ENCODE measurements at regions not wholly inside any gene's neighbourhood (a gene's known extent, or its start where the extent isn't known, plus 50 kb on each side); places are given as distances from the start of the nearest gene placed in this dataset.

DNA sequence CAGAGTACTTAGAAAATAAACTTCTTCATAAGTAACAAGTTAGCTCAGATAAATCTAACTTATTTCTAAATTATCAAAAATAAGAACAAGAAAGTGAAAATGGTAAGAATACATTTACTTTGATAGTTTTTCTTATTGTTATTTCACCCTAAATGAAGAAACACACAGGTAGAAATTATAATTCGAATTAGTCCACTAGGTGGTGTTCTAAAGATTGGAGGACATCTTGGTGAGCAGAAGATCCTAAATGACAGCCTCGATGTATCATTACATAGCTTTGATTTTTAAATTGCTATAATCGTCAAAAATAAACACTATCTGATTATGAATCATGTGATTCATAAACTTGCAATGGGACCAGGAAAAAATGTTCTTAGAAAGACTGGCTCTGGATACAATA is 280.8 kb upstream of the UBE2E2 start:
- TF ChIP-seq, protein P1, sequence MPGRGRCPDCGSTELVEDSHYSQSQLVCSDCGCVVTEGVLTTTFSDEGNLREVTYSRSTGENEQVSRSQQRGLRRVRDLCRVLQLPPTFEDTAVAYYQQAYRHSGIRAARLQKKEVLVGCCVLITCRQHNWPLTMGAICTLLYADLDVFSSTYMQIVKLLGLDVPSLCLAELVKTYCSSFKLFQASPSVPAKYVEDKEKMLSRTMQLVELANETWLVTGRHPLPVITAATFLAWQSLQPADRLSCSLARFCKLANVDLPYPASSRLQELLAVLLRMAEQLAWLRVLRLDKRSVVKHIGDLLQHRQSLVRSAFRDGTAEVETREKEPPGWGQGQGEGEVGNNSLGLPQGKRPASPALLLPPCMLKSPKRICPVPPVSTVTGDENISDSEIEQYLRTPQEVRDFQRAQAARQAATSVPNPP (IDR thresholded peaks at IDR 0.05; ENCODE audit: borderline replicate concordance, insufficient read depth, insufficient read length): no peak
- TF ChIP-seq JUND (IDR thresholded peaks at IDR 0.05; ENCODE audit: borderline replicate concordance, low read depth, low read length) (no peak), JUND (tag; IDR thresholded peaks at IDR 0.05; ENCODE audit: borderline replicate concordance, low read depth, low read length) (no peak), SP2 (IDR thresholded peaks at IDR 0.05; ENCODE audit: extremely low read depth, low read depth, low read length, poor library complexity, severe bottlenecking) (no peak), CC2D1A (IDR thresholded peaks at IDR 0.05) (no peak), HOXB6 (CRISPR knock-in tag; IDR thresholded peaks at IDR 0.05; ENCODE audit: borderline replicate concordance) (no peak), MYC (IDR thresholded peaks at IDR 0.05; ENCODE audit: low read depth, low read length) (no peak), MYC (CRISPR knock-in tag; IDR thresholded peaks at IDR 0.05; ENCODE audit: borderline replicate concordance, low read depth) (no peak), NCOA6 (IDR thresholded peaks at IDR 0.05) (no peak), JUN (IDR thresholded peaks at IDR 0.05; ENCODE audit: borderline replicate concordance, low read depth, low read length) (no peak), JUN (CRISPR knock-in tag; IDR thresholded peaks at IDR 0.05; ENCODE audit: borderline replicate concordance) (no peak), DNMT1 (IDR thresholded peaks at IDR 0.05) (no peak)
- TF ChIP-seq, protein P2, sequence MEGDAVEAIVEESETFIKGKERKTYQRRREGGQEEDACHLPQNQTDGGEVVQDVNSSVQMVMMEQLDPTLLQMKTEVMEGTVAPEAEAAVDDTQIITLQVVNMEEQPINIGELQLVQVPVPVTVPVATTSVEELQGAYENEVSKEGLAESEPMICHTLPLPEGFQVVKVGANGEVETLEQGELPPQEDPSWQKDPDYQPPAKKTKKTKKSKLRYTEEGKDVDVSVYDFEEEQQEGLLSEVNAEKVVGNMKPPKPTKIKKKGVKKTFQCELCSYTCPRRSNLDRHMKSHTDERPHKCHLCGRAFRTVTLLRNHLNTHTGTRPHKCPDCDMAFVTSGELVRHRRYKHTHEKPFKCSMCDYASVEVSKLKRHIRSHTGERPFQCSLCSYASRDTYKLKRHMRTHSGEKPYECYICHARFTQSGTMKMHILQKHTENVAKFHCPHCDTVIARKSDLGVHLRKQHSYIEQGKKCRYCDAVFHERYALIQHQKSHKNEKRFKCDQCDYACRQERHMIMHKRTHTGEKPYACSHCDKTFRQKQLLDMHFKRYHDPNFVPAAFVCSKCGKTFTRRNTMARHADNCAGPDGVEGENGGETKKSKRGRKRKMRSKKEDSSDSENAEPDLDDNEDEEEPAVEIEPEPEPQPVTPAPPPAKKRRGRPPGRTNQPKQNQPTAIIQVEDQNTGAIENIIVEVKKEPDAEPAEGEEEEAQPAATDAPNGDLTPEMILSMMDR (IDR thresholded peaks at IDR 0.05 in 2 of 3, conservative IDR thresholded peaks at IDR 0.05 in 1 of 3; ENCODE audit: insufficient read depth in 2 of 3, low read depth in 1 of 3, low read length in 3 of 3): no peak
- TF ChIP-seq, protein P3, sequence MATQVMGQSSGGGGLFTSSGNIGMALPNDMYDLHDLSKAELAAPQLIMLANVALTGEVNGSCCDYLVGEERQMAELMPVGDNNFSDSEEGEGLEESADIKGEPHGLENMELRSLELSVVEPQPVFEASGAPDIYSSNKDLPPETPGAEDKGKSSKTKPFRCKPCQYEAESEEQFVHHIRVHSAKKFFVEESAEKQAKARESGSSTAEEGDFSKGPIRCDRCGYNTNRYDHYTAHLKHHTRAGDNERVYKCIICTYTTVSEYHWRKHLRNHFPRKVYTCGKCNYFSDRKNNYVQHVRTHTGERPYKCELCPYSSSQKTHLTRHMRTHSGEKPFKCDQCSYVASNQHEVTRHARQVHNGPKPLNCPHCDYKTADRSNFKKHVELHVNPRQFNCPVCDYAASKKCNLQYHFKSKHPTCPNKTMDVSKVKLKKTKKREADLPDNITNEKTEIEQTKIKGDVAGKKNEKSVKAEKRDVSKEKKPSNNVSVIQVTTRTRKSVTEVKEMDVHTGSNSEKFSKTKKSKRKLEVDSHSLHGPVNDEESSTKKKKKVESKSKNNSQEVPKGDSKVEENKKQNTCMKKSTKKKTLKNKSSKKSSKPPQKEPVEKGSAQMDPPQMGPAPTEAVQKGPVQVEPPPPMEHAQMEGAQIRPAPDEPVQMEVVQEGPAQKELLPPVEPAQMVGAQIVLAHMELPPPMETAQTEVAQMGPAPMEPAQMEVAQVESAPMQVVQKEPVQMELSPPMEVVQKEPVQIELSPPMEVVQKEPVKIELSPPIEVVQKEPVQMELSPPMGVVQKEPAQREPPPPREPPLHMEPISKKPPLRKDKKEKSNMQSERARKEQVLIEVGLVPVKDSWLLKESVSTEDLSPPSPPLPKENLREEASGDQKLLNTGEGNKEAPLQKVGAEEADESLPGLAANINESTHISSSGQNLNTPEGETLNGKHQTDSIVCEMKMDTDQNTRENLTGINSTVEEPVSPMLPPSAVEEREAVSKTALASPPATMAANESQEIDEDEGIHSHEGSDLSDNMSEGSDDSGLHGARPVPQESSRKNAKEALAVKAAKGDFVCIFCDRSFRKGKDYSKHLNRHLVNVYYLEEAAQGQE (IDR thresholded peaks at IDR 0.05; ENCODE audit: borderline replicate concordance): no peak
- TF ChIP-seq, protein P3 (CRISPR knock-in tag; IDR thresholded peaks at IDR 0.05; ENCODE audit: low read depth): no peak
